ENCODE measurements at regions not wholly inside any gene's neighbourhood (a gene's known extent, or its start where the extent isn't known, plus 50 kb on each side); places are given as distances from the start of the nearest gene placed in this dataset.

GRCh38 chr12:85352016-85352415, 72.0 kb downstream of the ALX1 start:
- Histone ChIP-seq H3K4me1 (replicated peaks) (no peaks in the 10 kb centered on the region), H3K36me3 (no peaks in the 10 kb centered on the region), H3K27me3 (replicated peaks) (0 out of 2 replicates have a peak, but pooled peaks cover 3% of the 10 kb centered on the region), H3K27ac (no peak overlapping the region), H3K9me3 (replicated peaks) (no peaks in the 10 kb centered on the region), H3K4me3 (no peak overlapping the region)
- DNase-seq (ENCODE audit: low read depth in 1 of 2, low spot score in 2 of 2): no peak

DNA sequence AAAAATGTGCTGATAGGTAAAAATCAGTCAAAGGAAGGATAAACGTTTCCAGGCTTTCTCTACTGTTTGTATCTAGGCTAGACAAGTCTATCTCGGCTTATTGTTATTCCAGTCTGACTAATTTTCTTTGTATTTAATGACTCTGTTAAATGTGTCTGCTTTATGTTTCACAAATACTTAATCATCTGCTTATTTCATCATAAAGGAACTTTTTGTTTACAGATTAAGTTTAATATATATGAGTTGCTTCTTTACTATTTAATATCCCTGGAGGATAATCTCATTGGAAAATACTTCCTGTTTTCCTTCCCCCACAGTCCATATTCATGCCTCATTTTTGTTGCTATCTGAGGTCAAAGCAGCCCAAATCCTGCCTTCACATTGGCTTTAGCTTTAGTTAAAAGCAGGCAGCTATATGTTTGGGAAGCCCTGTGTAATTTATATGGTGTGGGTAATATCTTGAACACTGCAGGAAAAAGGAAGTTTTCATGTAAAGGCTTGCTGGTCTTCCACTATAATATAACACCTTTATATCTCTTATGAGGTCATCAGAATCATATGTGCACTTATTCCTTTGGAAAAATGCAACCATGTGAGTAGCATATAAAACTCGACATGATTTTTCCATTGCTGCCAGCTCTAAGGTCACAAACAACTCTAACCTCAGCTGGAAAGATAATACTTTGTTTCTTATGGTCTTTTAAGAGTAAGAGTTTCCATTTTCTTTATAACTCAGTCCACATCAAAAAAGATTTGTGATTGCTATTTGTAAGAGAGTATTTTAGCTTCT, 76.8 kb downstream of the ALX1 start:
- Histone ChIP-seq H3K4me1 (replicated peaks) (no peaks in the 10 kb centered on the region), H3K27ac (no peak overlapping the region), H3K9me3 (replicated peaks) (no peaks in the 10 kb centered on the region), H3K36me3 (no peaks in the 10 kb centered on the region), H3K4me3 (no peak overlapping the region), H3K27me3 (replicated peaks) (0 out of 2 replicates have a peak, but pooled peaks cover 3% of the 10 kb centered on the region)
- DNase-seq (ENCODE audit: low read depth in 1 of 2, low spot score in 2 of 2): no peak

DNA sequence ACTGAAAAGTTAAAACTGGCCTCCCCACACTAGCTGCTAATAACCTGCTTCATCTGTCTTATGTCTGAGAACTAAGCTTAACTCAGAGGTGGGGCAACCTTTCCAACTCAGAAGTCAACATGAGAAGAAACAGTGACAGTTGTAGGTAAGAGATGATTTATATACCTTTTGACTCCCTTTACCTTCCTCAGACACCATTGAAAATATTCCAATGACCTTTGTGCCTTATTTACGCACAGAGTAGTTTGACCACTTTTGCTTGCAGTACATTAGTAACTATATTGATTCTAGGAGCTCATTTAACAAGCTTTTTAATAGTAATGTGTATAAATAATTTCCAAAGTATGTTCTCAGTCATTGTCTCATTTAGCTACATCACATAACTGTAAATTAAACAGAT, 77.6 kb downstream of the ALX1 start:
- H3K27me3 ChIP-seq (replicated peaks): 0 out of 2 replicates have a peak, but pooled peaks cover 3% of the 10 kb centered on the region
- no peaks in the 10 kb centered on the region for H3K36me3 ChIP-seq
- no peaks in the 10 kb centered on the region for H3K4me1 ChIP-seq (replicated peaks)
- H3K4me3 ChIP-seq: no peak overlapping the region
- H3K9me3 ChIP-seq (replicated peaks): no peaks in the 10 kb centered on the region
- no peak for DNase-seq (ENCODE audit: low read depth in 1 of 2, low spot score in 2 of 2)
- H3K27ac ChIP-seq: no peak overlapping the region

DNA sequence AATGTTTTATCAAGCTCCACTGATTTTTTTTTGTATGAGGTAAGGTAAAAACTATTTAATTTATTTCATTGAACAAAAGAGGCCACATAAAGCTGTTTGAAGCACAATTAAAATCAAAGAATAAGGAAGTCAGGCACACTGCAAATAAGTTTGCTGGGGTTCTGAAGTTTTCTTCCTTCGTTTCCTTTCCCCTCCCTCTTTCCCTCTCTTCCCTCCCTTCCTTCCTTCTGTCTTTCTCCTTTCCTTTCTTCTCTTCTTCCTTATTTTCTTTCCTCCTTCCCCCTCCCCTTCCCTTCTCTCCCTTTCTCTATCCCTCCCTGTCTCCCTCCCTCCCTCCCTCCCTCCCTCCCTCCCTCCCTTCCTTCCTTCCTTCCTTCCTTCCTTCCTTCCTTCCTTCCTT, 78.7 kb downstream of the ALX1 start:
- H3K4me1 ChIP-seq (replicated peaks): no peaks in the 10 kb centered on the region
- no peak overlapping the region for H3K27ac ChIP-seq
- DNase-seq (ENCODE audit: low read depth in 1 of 2, low spot score in 2 of 2): no peak
- 0 out of 2 replicates have a peak, but pooled peaks cover 3% of the 10 kb centered on the region for H3K27me3 ChIP-seq (replicated peaks)
- H3K36me3 ChIP-seq: no peaks in the 10 kb centered on the region
- H3K9me3 ChIP-seq (replicated peaks): no peaks in the 10 kb centered on the region
- no peak overlapping the region for H3K4me3 ChIP-seq

DNA sequence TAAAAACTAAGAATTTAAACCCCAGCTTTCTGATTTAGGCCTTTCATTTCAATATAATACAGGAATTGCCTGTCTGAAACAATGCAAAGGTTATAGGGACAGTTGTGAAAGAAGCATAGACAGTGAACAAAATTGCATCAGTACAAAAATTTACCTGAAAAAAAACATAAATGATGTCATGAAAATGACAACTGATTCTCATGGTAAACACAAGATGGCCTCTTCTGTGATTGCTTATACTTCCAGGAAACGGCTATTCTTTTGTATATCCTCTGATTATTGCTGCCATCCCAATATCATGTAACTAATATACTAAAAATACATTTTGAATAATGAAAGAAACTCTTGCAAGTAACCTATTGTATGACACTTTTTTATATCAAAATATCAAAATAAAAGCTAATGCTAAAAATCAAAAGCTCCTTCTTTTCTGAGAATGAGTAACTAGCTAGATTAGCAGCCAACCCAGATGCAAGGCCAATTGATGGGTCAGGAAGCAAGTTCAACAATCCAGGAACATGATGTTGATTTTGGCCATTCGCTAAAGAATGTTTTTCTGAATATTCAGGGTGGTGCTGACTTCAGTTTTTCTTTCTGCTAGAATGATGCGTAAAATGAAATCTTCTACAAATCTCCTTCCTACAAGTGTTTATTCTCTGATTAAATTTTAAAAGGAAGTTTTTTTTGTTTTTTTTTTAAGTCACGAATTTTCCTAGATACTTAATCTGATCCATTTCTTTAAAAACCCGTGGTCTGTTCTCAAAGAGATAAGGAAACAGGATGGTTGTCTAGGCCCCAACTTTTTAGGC, 83.6 kb downstream of the ALX1 start:
- Histone ChIP-seq H3K9me3 (replicated peaks) (no peaks in the 10 kb centered on the region), H3K4me1 (replicated peaks) (no peaks in the 10 kb centered on the region), H3K27ac (no peak overlapping the region), H3K4me3 (no peak overlapping the region), H3K36me3 (no peaks in the 10 kb centered on the region), H3K27me3 (replicated peaks) (no peaks in the 10 kb centered on the region)
- DNase-seq (ENCODE audit: low read depth in 1 of 2, low spot score in 2 of 2): no peak

GRCh38 chr12:85367936-85368335, 87.9 kb downstream of the ALX1 start:
- no peaks in the 10 kb centered on the region for H3K36me3 ChIP-seq
- H3K9me3 ChIP-seq (replicated peaks): no peaks in the 10 kb centered on the region
- H3K4me1 ChIP-seq (replicated peaks): no peaks in the 10 kb centered on the region
- H3K4me3 ChIP-seq: no peak overlapping the region
- no peak for DNase-seq (ENCODE audit: low read depth in 1 of 2, low spot score in 2 of 2)
- H3K27ac ChIP-seq: no peak overlapping the region
- H3K27me3 ChIP-seq (replicated peaks): no peaks in the 10 kb centered on the region

- Histone ChIP-seq H3K9me3 (replicated peaks) (no peaks in the 10 kb centered on the region), H3K36me3 (no peaks in the 10 kb centered on the region), H3K27ac (no peak overlapping the region), H3K4me3 (no peak overlapping the region), H3K4me1 (replicated peaks) (no peaks in the 10 kb centered on the region), H3K27me3 (replicated peaks) (no peaks in the 10 kb centered on the region)
- no peak for DNase-seq (ENCODE audit: low read depth in 1 of 2, low spot score in 2 of 2)
Measured at GRCh38 chr12:85369365-85370154, 89.5 kb downstream of the ALX1 start.

- no peaks in the 10 kb centered on the region for H3K9me3 ChIP-seq (replicated peaks)
- DNase-seq (ENCODE audit: low read depth in 1 of 2, low spot score in 2 of 2): no peak
Measured at GRCh38 chr12:85373045-85373444, 93.0 kb downstream of the ALX1 start.

DNA sequence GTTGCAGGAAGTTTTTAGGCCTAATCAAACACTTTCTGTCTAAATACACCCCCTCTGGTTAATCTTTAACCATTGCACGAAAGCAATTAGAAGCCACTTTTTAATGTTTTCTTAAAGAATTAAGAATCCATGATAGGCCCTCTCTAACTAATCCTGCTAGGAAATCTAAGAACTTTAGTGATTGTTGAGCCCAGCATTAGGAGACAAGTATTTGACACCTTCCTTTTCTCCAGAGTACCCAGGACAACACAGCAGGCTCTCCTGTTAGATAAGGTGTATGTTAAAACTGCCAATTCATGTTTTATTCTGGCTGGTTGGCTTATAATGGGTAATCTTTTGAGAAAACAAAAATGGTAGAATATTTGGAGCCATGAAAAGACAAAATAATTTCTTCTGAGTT, 95.0 kb downstream of the ALX1 start:
- H3K36me3 ChIP-seq: no peaks in the 10 kb centered on the region
- H3K27ac ChIP-seq: no peak overlapping the region
- no peak overlapping the region for H3K4me3 ChIP-seq
- DNase-seq (ENCODE audit: low read depth in 1 of 2, low spot score in 2 of 2): no peak
- no peaks in the 10 kb centered on the region for H3K27me3 ChIP-seq (replicated peaks)
- H3K9me3 ChIP-seq (replicated peaks): no peaks in the 10 kb centered on the region
- H3K4me1 ChIP-seq (replicated peaks): no peaks in the 10 kb centered on the region

More at GRCh38 chr12:85373045-85373444, 93.0 kb downstream of the ALX1 start:
- Histone ChIP-seq H3K27ac (no peak overlapping the region), H3K4me3 (no peak overlapping the region), H3K36me3 (no peaks in the 10 kb centered on the region), H3K27me3 (replicated peaks) (no peaks in the 10 kb centered on the region), H3K4me1 (replicated peaks) (no peaks in the 10 kb centered on the region)

- DNase-seq (ENCODE audit: low read depth in 1 of 2, low spot score in 2 of 2): no peak
- Histone ChIP-seq H3K27ac (no peak overlapping the region), H3K4me1 (replicated peaks) (no peaks in the 10 kb centered on the region), H3K9me3 (replicated peaks) (no peaks in the 10 kb centered on the region), H3K27me3 (replicated peaks) (no peaks in the 10 kb centered on the region), H3K36me3 (no peaks in the 10 kb centered on the region), H3K4me3 (no peak overlapping the region)
Measured at GRCh38 chr12:85385406-85385805, 105.4 kb downstream of the ALX1 start.

DNA sequence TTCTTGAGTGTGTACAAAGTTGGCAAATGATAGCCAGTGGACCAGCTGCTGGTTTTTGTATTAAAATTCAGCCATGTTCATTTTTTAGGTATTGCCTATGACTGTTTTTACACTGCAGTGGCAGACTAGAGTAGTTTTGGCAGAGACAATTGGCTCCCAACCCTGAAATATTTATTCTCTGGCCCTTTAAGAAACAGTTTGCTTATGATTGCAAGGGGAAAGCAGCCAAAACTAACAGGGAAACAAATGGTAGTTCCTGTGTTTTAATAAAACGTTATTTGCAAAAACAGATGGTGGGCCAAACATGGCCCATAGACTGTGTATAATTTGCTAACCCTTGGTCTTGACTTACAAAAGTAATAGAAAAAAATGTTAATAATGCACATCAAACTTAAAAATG, 110.2 kb downstream of the ALX1 start:
- Histone ChIP-seq H3K36me3 (no peaks in the 10 kb centered on the region), H3K9me3 (replicated peaks) (no peaks in the 10 kb centered on the region), H3K27ac (no peak overlapping the region), H3K4me3 (no peak overlapping the region), H3K4me1 (replicated peaks) (no peaks in the 10 kb centered on the region), H3K27me3 (replicated peaks) (no peaks in the 10 kb centered on the region)
- DNase-seq (ENCODE audit: low read depth in 1 of 2, low spot score in 2 of 2): no peak

DNA sequence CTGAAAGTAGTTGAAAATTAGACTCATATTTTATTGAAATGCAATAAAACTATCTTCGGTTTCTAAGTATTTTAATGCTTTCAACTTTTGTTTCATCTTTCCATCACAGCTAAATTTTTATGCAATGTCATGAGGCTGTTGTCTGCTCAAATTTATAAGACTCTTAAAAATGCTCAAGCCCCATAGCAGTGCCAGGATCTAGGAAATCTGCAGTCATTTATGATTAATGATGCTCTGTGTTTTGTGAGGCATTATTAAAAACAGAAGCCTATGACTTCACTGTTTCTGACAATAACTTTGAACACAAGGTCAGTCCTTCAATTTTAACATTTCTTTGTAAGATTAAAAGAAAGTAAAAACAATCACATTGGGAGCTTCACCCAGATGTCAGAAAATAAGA, 112.5 kb downstream of the ALX1 start:
- H3K36me3 ChIP-seq: no peaks in the 10 kb centered on the region
- H3K9me3 ChIP-seq (replicated peaks): no peaks in the 10 kb centered on the region
- no peak overlapping the region for H3K4me3 ChIP-seq
- DNase-seq (ENCODE audit: low read depth in 1 of 2, low spot score in 2 of 2): no peak
- no peaks in the 10 kb centered on the region for H3K27me3 ChIP-seq (replicated peaks)
- H3K4me1 ChIP-seq (replicated peaks): no peaks in the 10 kb centered on the region
- H3K27ac ChIP-seq: no peak overlapping the region

- no peak for DNase-seq (ENCODE audit: low read depth in 1 of 2, low spot score in 2 of 2)
- no peaks in the 10 kb centered on the region for H3K4me1 ChIP-seq (replicated peaks)
- no peaks in the 10 kb centered on the region for H3K27me3 ChIP-seq (replicated peaks)
- no peaks in the 10 kb centered on the region for H3K36me3 ChIP-seq
- H3K9me3 ChIP-seq (replicated peaks): no peaks in the 10 kb centered on the region
- no peak overlapping the region for H3K4me3 ChIP-seq
- no peak overlapping the region for H3K27ac ChIP-seq
Measured at GRCh38 chr12:85393606-85394005, 113.6 kb downstream of the ALX1 start.

DNA sequence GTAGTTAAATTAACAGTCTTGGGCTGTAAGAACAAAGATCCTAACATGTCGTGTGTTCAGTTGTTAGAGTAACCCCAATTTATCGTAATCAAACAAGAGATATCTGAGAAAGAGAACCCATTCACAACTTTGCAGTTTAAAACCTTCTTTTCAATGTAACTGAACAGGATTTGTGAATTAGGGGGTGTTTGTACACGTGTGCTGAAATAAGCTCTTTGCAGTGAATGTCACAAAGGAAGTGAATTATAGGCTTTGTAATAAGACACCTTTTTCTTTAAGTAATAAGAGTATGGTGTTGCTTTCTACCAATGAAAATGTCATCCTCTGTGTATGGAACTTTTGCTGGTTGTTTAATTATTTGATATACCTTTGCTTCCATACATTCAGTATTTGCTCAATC, 114.0 kb downstream of the ALX1 start:
- Histone ChIP-seq H3K9me3 (replicated peaks) (no peaks in the 10 kb centered on the region), H3K36me3 (no peaks in the 10 kb centered on the region), H3K27me3 (replicated peaks) (no peaks in the 10 kb centered on the region), H3K27ac (no peak overlapping the region), H3K4me1 (replicated peaks) (no peaks in the 10 kb centered on the region), H3K4me3 (no peak overlapping the region)
- no peak for DNase-seq (ENCODE audit: low read depth in 1 of 2, low spot score in 2 of 2)
